SK-N-SH (cell line): ENCODE measurements at regions not wholly inside any gene's neighbourhood (a gene's known extent, or its start where the extent isn't known, plus 50 kb on each side); places are given as distances from the start of the nearest gene placed in this dataset.

Experiments
- CTCF ChIA-PET: fragments of 300-600, 350-600 bp; formaldehyde crosslinking; extraction: SDS; loops from one replicate; lab custom pipeline; 2021; lab: Yijun Ruan, JAX
- POLR2A ChIA-PET: fragments of 350-600 bp; sonication (Branson Sonifier 250); formaldehyde crosslinking; extraction: SDS; loops from one replicate; lab custom pipeline; 2020; ENCODE audit warnings: antibody characterized with exemption, inconsistent platforms; lab: Yijun Ruan, JAX
- DNase-seq: peaks from one replicate; pipeline ENCODE4 v3.0.0; 2012
- H2AFZ ChIP-seq: fragments of 200-600 bp; sonication (generic); 2 replicates; pipeline ENCODE4 v1.8.1; 2016; ENCODE audit warnings: antibody characterized with exemption, mild to moderate bottlenecking, low read depth
- H3F3A ChIP-seq: fragments of 200-600 bp; sonication (generic); replicated peaks from 2 replicates; pipeline ENCODE3; 2016; ENCODE audit warnings: antibody characterized with exemption, mild to moderate bottlenecking; ENCODE audit not compliant: insufficient read depth
- H3K27ac ChIP-seq, 2 experiments: fragments of 200-500 bp in 1 of 2; fragments of 200-600 bp in 1 of 2; sonication (Bioruptor generic) in 1 of 2; sonication (generic), shearing (Covaris generic) in 1 of 2; 2 replicates each; pipeline versions ENCODE4 v1.5.1 to v1.6.1; 2014 to 2016; ENCODE audit warnings: low read depth in 2 of 2, inconsistent platforms in 1 of 2, low read length in 1 of 2, mild to moderate bottlenecking in 1 of 2, mixed read lengths in 1 of 2
- H3K27me3 ChIP-seq: fragments of 200-600 bp; sonication (generic), shearing (Covaris generic); 2 replicates; pipeline ENCODE4 v1.6.1; 2016; ENCODE audit warnings: mixed run types; ENCODE audit not compliant: insufficient read depth
- H3K36me3 ChIP-seq, 2 experiments: fragments of 200-500 bp in 1 of 2; fragments of 200-600 bp in 1 of 2; sonication (Bioruptor generic) in 1 of 2; sonication (generic) in 1 of 2; replicated peaks in 1 of 2; 2 replicates each; pipeline versions ENCODE3 to v1.5.1; 2014 to 2016; ENCODE audit warnings: low read length in 1 of 2, mild to moderate bottlenecking in 1 of 2; ENCODE audit not compliant: insufficient read depth in 2 of 2, control insufficient read depth in 1 of 2
- H3K4me1 ChIP-seq, 2 experiments: fragments of 200-500 bp in 1 of 2; fragments of 200-600 bp in 1 of 2; sonication (Bioruptor generic) in 1 of 2; sonication (generic), shearing (Covaris generic) in 1 of 2; 2 replicates each; pipeline versions ENCODE4 v1.5.1 to v1.6.1; 2014 to 2016; ENCODE audit warnings: low read depth in 1 of 2, low read length in 1 of 2, mixed run types in 1 of 2; ENCODE audit not compliant: insufficient read depth in 2 of 2, control insufficient read depth in 1 of 2
- H3K4me2 ChIP-seq: fragments of 200-600 bp; sonication (generic), shearing (Covaris generic); 2 replicates; pipeline ENCODE4 v1.6.1; 2017; ENCODE audit warnings: mixed run types
- H3K4me3 ChIP-seq, 2 experiments: fragments of 200-500 bp in 1 of 2; fragments of 200-600 bp in 1 of 2; sonication (Bioruptor generic) in 1 of 2; sonication (generic), shearing (Covaris generic) in 1 of 2; 2 replicates each; pipeline versions ENCODE4 v1.5.1 to v1.8.1; 2014 to 2016; ENCODE audit warnings: low read depth in 2 of 2, inconsistent platforms in 1 of 2, low read length in 1 of 2, mild to moderate bottlenecking in 1 of 2, mixed read lengths in 1 of 2, moderate library complexity in 1 of 2
- H3K79me2 ChIP-seq: fragments of 200-600 bp; sonication (generic); 2 replicates; pipeline ENCODE4 v1.8.1; 2017; ENCODE audit warnings: mild to moderate bottlenecking; ENCODE audit not compliant: insufficient read depth
- H3K9ac ChIP-seq: fragments of 200-600 bp; sonication (generic); 2 replicates; pipeline ENCODE4 v1.6.1; 2017; ENCODE audit warnings: mixed run types
- H3K9me2 ChIP-seq: fragments of 200-600 bp; sonication (generic); 2 replicates; pipeline ENCODE4 v1.6.1; 2017; ENCODE audit warnings: mixed run types
- H3K9me3 ChIP-seq: fragments of 200-600 bp; sonication (generic); 2 replicates; pipeline ENCODE4 v1.6.1; 2017; ENCODE audit warnings: mixed run types, mild to moderate bottlenecking, moderate library complexity
- H4K20me1 ChIP-seq: fragments of 200-600 bp; sonication (generic); 2 replicates; pipeline ENCODE4 v1.6.1; 2017; ENCODE audit warnings: mild to moderate bottlenecking, mixed run types; ENCODE audit not compliant: insufficient read depth
- EP300 ChIP-seq, 2 experiments: IDR thresholded peaks; 2 replicates each; pipeline versions ENCODE4 v1.4.0 to v1.6.1; 2012; ENCODE audit warnings: borderline replicate concordance in 1 of 2, low read depth in 1 of 2, low read length in 1 of 2
- FOSL2 ChIP-seq: IDR thresholded peaks from 2 replicates; pipeline ENCODE4 v1.4.0; 2012; ENCODE audit warnings: low read depth, mild to moderate bottlenecking, moderate library complexity, borderline replicate concordance
- GATA2 ChIP-seq: sonication (generic); formaldehyde crosslinking; IDR thresholded peaks from 2 replicates; pipeline ENCODE4 v1.5.0; 2020; ENCODE audit warnings: mild to moderate bottlenecking, missing genetic modification reagents
- JUND ChIP-seq: IDR thresholded peaks from 2 replicates; pipeline ENCODE4 v1.4.0; 2012
- MEF2A ChIP-seq: IDR thresholded peaks from 2 replicates; pipeline ENCODE4 v1.4.0; 2012; ENCODE audit warnings: low read depth, borderline replicate concordance
- MXI1 ChIP-seq: IDR thresholded peaks from 2 replicates; pipeline ENCODE4 v1.6.1; 2012; ENCODE audit warnings: mild to moderate bottlenecking, low read depth, low read length, improper control_type of control experiment
- NFIC ChIP-seq: IDR thresholded peaks from 2 replicates; pipeline ENCODE4 v1.4.0; 2012; ENCODE audit warnings: borderline replicate concordance
- POLR2AphosphoS5 ChIP-seq: IDR thresholded peaks from 2 replicates; pipeline ENCODE4 v1.6.1; 2012; ENCODE audit warnings: low read depth, low read length
- RCOR1 ChIP-seq: fragments of 150-350 bp; IDR thresholded peaks from 2 replicates; pipeline ENCODE4 v1.6.1; 2017; ENCODE audit warnings: antibody characterized with exemption, low read length
- RXRA ChIP-seq: IDR thresholded peaks from 2 replicates; pipeline ENCODE4 v1.4.0; 2012; ENCODE audit warnings: low read depth, mild to moderate bottlenecking, borderline replicate concordance
- SIN3A ChIP-seq: IDR thresholded peaks from 2 replicates; pipeline ENCODE4 v1.6.1; 2012; ENCODE audit warnings: low read depth, mild to moderate bottlenecking, low read length, moderate library complexity, borderline replicate concordance
- TCF12 ChIP-seq: IDR thresholded peaks from 2 replicates; pipeline ENCODE4 v1.4.0; 2012
- TEAD4 ChIP-seq: IDR thresholded peaks from 2 replicates; pipeline ENCODE4 v1.4.0; 2012; ENCODE audit warnings: mild to moderate bottlenecking, borderline replicate concordance; ENCODE audit not compliant: insufficient read depth
- WGBS: methylation state at CpG from one replicate; pipeline ENCODE4 v1.1.6; 2017; ENCODE audit warnings: low lambda C conversion rate; 5-methylcytosine and 5-hydroxymethylcytosine counted together
- TF ChIP-seq, protein P1 (sequence below): fragments of 150-350 bp; IDR thresholded peaks from 2 replicates; pipeline ENCODE4 v1.6.1; 2017; ENCODE audit warnings: antibody characterized with exemption, low read length, low read depth, borderline replicate concordance
- TF ChIP-seq, protein P2 (sequence below): IDR thresholded peaks from 2 replicates; pipeline ENCODE4 v1.4.0; 2012; ENCODE audit warnings: low read depth, borderline replicate concordance
- TF ChIP-seq, protein P3 (sequence below): IDR thresholded peaks from 2 replicates; pipeline ENCODE4 v1.4.0; 2012; ENCODE audit warnings: low read depth, borderline replicate concordance
- TF ChIP-seq, protein P4 (sequence below): IDR thresholded peaks from 2 replicates; pipeline ENCODE4; 2012
- TF ChIP-seq, protein P5 (sequence below): fragments of 200-600 bp; sonication (generic); IDR thresholded peaks from 2 replicates; pipeline ENCODE4 v1.6.1; 2017; ENCODE audit warnings: antibody characterized with exemption, mild to moderate bottlenecking, moderate library complexity

DNA sequence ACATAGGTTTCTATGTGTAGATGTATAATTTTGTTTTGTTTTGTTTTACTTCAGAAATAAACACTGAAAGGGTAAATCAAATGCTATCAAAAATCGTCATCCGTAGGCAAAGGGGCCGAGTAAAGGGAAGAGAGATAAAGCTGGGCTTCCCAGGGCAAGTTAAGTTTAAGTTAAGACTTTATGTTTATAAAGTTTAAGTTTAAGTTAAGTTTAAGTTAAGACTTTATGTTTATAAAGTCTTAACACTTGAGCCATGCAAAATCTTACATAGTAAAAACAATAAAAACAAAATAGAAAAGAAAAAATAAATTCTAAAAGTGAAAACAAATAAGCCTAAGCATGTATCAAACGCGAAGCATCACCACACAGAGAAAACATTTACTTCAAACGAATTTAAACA lies 216.1 kb upstream of the SYNDIG1 start:
- no peak for DNase-seq
- no peak overlapping the region for H3K27ac ChIP-seq
- no peaks in the 10 kb centered on the region for H3K9me2 ChIP-seq
- no peaks in the 10 kb centered on the region for H3K4me1 ChIP-seq
- ChIA-PET POLR2A (no interaction called here), CTCF (no interaction called here)
- H3K36me3 ChIP-seq = no peaks in the 10 kb centered on the region
- WGBS = 29% methylated on average over 6 of the region's 6 CpGs
- H3K4me3 ChIP-seq = no peak overlapping the region
- TF ChIP-seq, protein P1, sequence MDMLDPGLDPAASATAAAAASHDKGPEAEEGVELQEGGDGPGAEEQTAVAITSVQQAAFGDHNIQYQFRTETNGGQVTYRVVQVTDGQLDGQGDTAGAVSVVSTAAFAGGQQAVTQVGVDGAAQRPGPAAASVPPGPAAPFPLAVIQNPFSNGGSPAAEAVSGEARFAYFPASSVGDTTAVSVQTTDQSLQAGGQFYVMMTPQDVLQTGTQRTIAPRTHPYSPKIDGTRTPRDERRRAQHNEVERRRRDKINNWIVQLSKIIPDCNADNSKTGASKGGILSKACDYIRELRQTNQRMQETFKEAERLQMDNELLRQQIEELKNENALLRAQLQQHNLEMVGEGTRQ = no peak
- TF ChIP-seq, protein P2, sequence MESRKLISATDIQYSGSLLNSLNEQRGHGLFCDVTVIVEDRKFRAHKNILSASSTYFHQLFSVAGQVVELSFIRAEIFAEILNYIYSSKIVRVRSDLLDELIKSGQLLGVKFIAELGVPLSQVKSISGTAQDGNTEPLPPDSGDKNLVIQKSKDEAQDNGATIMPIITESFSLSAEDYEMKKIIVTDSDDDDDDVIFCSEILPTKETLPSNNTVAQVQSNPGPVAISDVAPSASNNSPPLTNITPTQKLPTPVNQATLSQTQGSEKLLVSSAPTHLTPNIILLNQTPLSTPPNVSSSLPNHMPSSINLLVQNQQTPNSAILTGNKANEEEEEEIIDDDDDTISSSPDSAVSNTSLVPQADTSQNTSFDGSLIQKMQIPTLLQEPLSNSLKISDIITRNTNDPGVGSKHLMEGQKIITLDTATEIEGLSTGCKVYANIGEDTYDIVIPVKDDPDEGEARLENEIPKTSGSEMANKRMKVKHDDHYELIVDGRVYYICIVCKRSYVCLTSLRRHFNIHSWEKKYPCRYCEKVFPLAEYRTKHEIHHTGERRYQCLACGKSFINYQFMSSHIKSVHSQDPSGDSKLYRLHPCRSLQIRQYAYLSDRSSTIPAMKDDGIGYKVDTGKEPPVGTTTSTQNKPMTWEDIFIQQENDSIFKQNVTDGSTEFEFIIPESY = no peak
- TF ChIP-seq EP300 (IDR thresholded peaks at IDR 0.05; ENCODE audit: borderline replicate concordance in 1 of 2, low read depth in 1 of 2, low read length in 1 of 2) = no peak
- no peak for TF ChIP-seq SIN3A
- TF ChIP-seq JUND = no peak
- TF ChIP-seq, protein P3, sequence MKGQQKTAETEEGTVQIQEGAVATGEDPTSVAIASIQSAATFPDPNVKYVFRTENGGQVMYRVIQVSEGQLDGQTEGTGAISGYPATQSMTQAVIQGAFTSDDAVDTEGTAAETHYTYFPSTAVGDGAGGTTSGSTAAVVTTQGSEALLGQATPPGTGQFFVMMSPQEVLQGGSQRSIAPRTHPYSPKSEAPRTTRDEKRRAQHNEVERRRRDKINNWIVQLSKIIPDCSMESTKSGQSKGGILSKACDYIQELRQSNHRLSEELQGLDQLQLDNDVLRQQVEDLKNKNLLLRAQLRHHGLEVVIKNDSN = no peak
- no peak for TF ChIP-seq GATA2
- TF ChIP-seq RXRA = no peak
- H3K9me3 ChIP-seq = no peaks in the 10 kb centered on the region
- H3K9ac ChIP-seq = no peak overlapping the region
- H2AFZ ChIP-seq = no peak overlapping the region
- H3K27me3 ChIP-seq = no peaks in the 10 kb centered on the region
- no peaks in the 10 kb centered on the region for H4K20me1 ChIP-seq
- no peak overlapping the region for H3K4me2 ChIP-seq
- H3F3A ChIP-seq = no peaks in the 10 kb centered on the region
- H3K79me2 ChIP-seq = no peaks in the 10 kb centered on the region

DNA sequence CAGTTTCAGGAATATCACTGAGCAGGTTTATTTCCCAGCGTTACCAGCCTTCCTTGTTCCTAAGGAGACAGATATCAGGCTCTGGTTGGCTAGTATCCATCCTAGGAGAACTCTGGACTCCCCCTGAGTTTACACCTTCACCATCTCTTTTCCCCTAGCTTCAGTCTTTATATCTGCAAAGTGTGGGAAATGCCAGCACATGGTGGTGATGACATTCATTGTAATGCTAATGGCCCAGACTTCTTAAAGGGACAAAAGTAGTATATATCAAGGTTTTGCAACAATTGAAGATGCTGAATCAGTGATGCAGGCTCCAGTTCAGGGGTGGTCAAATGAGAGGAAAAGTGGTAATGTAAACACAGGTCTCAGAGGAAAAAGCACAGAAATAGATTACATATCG lies 224.3 kb upstream of the SYNDIG1 start:
- Histone ChIP-seq H3K9me2 (no peaks in the 10 kb centered on the region), H3K9me3 (no peaks in the 10 kb centered on the region), H3K27ac (no peak overlapping the region), H3K4me2 (no peak overlapping the region), H4K20me1 (no peaks in the 10 kb centered on the region), H3K4me1 (no peaks in the 10 kb centered on the region), H3K36me3 (no peaks in the 10 kb centered on the region), H3K4me3 (no peak overlapping the region), H2AFZ (no peak overlapping the region), H3K9ac (no peak overlapping the region), H3K27me3 (no peaks in the 10 kb centered on the region), H3K79me2 (no peaks in the 10 kb centered on the region), H3F3A (no peaks in the 10 kb centered on the region)
- CTCF ChIA-PET = no interaction called here
- 0% methylated on average over 2 of the region's 2 CpGs for WGBS
- POLR2A ChIA-PET = no interaction called here
- TF ChIP-seq, protein P3 = no peak
- TF ChIP-seq TEAD4 = no peak
- no peak for TF ChIP-seq POLR2AphosphoS5
- no peak for TF ChIP-seq MXI1
- TF ChIP-seq RCOR1 = no peak
- no peak for TF ChIP-seq MEF2A
- no peak for TF ChIP-seq FOSL2
- no peak for TF ChIP-seq TCF12
- TF ChIP-seq, protein P4, sequence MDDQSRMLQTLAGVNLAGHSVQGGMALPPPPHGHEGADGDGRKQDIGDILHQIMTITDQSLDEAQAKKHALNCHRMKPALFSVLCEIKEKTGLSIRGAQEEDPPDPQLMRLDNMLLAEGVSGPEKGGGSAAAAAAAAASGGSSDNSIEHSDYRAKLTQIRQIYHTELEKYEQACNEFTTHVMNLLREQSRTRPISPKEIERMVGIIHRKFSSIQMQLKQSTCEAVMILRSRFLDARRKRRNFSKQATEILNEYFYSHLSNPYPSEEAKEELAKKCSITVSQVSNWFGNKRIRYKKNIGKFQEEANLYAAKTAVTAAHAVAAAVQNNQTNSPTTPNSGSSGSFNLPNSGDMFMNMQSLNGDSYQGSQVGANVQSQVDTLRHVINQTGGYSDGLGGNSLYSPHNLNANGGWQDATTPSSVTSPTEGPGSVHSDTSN = no peak
- TF ChIP-seq, protein P2 = no peak
- TF ChIP-seq, protein P5, sequence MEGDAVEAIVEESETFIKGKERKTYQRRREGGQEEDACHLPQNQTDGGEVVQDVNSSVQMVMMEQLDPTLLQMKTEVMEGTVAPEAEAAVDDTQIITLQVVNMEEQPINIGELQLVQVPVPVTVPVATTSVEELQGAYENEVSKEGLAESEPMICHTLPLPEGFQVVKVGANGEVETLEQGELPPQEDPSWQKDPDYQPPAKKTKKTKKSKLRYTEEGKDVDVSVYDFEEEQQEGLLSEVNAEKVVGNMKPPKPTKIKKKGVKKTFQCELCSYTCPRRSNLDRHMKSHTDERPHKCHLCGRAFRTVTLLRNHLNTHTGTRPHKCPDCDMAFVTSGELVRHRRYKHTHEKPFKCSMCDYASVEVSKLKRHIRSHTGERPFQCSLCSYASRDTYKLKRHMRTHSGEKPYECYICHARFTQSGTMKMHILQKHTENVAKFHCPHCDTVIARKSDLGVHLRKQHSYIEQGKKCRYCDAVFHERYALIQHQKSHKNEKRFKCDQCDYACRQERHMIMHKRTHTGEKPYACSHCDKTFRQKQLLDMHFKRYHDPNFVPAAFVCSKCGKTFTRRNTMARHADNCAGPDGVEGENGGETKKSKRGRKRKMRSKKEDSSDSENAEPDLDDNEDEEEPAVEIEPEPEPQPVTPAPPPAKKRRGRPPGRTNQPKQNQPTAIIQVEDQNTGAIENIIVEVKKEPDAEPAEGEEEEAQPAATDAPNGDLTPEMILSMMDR = no peak
- no peak for TF ChIP-seq NFIC
- no peak for DNase-seq
